ENCODE measurements at regions not wholly inside any gene's neighbourhood (a gene's known extent, or its start where the extent isn't known, plus 50 kb on each side); places are given as distances from the start of the nearest gene placed in this dataset.

DNA sequence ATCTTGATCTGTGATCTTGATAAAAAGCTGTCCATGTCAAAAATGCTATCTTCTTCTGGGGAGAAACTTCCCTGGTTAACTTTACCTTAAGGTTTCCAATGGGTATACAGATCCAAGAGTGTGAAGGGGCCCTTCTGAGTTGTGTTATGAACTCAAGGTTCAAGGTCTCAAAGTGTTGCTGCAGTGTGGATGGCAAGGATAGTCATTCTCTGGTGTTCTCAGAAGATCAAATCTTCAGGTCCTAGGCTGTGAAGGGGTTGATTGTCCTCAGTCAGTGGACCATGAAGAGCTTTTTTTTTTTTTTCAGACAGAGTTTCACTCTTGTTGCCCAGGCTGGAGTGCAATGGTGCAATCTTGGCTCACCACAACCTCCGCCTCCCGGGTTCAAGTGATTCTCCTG is 114.4 kb downstream of the SPTSSA start:
- DNase-seq = no peak

DNA sequence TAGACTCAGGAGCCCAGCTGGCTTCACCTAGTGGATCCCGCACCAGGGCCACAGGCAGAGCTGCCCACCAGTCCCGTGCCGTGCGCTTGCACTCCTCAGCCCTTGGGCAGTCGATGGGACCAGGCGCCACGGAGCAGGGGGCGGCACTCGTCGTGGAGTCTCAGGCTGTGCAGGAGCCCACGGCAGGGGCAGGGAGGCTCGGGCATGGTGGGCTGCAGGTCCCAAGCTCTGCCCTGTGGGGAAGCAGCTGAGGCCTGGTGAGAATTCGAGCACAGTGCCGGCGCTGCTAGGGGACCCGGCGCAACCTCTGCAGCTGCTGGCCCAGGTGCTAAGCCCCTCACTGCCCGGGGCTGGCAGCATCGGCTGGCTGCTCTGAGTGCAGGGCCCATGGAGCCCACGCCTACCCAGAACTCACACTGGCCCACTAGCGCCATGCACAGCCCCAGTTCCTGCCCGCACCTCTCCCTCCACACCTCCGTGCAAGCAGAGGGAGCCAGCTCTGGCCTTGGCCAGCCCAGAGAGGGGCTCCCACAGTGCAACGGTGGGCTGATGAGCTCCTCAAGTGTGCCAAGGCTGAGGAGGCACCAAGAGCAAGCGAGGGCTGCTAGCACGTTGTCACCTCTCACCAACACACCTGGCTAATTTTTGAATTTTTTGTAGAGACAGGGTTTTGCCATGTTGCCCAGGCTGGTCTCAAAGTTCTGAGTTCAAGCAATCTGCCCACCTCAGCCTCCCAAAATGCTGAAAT is 116.1 kb downstream of the SPTSSA start:
- DNase-seq = no peak

- no peak for DNase-seq
These were observed 117.7 kb downstream of the SPTSSA start for GRCh38 chr14:34344318-34344717.

GRCh38 chr14:34340025-34340625 is 121.9 kb downstream of the SPTSSA start:
- DNase-seq = no peak

DNA sequence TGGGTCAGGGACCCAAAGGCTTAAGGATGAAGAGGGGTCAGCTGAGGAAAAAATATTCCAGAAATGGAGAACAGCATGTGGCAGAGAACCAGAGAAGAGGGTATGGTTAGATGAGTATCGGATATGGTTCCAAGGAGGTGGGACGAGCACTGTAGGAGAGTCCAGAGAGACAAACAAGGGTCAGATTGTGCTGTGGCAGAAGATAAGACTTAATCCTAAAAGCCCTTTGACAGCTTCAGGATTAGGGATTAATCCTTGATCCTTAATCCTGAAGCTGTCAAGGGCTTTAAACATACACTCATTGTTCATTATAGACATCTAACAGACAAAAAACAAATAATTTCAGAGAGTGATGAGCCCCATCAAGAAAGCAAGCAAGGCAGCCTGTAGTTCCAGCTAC is 124.0 kb downstream of the SPTSSA start:
- no peak for DNase-seq

DNA sequence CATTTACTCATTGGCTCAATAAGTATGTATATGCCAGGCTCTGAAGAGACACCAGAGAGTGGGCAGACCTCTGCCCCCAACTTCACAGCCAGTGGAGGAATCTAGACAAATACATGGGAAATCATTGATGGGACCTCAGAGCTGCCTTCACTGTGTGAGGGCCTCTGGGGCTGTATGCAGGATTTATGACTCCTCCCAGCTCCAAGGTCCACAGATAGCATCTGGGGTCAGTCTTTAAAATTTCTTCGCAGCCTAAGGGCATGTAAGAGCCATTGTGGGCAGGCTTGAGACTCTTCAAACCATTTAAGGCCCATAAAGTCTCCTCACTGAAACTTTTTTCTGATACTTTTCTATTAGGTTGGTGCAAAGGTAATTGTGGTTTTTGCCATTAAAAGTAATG is 125.5 kb downstream of the SPTSSA start:
- DNase-seq = no peak

DNA sequence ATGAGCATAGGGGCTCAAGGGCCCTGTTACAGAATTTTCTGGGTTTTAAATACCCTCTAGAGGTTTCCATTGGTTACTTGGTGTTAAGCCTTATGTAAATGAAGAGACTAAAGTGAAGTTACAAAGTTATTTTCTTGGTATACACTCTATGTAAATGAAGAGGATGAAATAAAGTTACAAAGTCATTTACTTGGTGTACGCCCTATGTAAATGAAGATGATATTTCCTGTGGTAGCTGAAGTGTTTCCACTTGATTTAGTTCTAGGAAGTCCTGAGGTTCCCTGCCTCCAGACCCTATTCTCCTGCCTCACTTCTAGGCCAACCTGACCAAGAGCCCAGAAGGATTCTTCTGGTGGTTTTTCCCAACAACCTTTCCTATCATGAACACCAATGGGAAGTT is 126.1 kb downstream of the SPTSSA start:
- DNase-seq = no peak

DNA sequence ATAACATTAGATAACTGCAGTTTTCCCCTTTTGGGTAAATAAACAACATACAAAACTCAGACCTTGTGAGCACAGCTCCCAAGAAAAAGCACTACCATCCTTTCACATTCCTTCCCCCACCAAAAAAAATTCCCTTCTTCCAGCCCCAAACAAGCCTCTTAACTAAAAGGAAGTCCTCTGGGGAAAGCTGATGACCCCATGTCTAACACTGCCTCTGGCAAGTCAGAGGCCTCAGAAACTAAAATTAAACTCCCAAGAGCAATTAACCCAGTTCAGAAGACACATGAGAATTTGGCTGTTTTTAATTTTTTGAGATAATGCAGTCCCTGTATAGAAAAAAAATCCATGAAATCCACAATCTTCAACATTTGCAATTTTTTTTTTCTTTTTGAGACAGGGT is 127.7 kb downstream of the SPTSSA start:
- no peak for DNase-seq

GRCh38 chr14:34331728-34332623 is 130.1 kb downstream of the SPTSSA start:
- peak; percentile 56 for DNase-seq

DNA sequence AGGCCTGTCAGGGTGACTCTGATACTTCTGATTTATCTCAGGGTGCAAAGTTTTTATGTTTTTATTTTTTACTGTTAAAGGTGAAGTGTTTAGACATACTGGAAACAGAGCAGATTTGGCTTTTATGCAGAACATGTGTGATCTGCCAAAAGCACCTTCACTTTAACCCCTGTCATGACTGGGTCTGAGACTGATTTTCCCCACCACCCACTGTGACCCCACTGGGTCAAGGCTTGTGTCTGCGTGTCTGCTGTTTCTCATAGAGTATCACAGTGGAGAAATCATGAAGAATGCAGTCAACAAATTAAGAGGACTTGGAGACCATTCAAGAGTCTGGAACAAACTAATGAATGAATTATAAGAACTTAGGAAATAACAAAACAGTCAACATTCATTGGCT is 131.2 kb downstream of the SPTSSA start:
- DNase-seq = no peak

DNA sequence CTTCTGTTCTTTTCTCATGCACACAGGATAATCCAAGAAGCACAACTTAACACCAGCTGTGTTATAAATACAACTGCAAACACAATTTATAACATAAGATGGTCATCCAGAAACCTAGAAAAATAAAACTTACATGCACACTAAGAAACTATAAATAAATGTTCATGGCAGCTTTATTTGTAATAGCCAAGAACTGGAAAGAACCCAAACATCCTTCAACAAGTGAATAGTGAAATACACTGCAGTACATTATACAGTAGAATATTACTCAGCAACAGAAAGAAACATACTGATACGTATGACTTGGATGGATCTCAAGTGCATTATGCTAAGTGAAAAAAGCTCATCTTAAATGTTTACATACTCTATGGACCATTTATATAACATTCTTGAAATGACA is 132.7 kb downstream of the SPTSSA start:
- DNase-seq = no peak

GRCh38 chr14:34328178-34328577 is 133.9 kb downstream of the SPTSSA start:
- no peak for DNase-seq

DNA sequence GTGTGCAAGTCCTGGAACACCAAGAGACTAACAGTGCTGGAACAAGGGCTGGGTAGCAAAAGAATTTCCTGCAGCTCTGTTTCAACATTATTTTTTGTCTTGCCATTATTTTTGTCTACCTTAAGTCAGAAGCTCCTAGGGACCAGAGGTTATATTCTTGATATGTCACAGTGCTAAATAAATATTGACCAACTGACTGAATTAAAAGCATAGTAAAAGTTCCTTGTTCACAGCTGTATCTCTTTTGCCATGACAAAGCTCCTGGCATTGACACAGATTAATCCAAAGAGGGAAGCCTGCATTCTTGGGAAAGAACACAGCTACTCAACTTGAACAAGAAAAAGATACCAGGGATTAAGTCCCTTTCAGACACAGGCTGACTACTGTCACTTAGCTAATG is 136.5 kb downstream of the SPTSSA start:
- no peak for DNase-seq

- peak; percentile 44 for DNase-seq
These were observed 137.7 kb downstream of the SPTSSA start for GRCh38 chr14:34324363-34324795.

DNA sequence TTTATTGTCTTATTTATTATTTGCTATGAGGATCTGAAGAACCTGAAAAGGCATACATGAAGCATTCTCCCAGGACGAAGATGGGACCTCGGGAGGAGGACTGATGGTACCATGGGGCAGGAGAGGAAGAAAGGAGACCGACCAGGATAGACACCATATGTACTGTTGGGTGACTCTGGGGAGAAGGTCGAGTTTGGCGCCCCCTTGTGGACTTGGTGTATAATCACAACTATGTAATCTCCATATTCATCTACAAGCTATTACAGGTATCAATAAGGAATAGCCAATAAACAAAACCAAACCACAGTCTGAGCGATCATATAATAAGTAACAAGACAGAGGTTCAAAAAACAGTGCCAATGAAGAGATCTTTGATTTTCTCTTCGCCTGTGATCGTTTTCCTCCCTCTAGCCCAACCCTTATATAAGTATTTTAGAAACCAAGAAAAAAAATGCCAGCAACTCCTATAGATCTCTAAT is 139.1 kb downstream of the SPTSSA start:
- peak; percentile 73 for DNase-seq

DNA sequence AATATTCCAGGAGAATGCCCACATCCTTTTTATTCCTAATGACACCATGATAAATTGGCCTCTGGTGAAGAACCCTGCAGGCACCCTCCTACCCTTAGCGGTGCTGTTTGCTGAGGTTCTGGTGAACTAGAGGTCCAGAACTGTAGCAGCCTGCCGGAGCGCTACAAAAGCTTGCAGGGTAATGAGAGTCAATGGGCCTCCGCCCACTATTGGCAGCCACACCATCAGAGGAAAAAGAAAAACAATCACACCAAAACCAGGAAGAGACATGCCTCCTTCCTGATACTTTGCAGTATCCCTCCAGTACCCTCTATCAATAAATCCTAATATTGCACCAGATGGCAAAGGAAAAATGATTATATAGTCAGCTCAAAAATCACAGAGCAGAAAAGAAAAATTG is 142.9 kb downstream of the SPTSSA start:
- DNase-seq = no peak

DNA sequence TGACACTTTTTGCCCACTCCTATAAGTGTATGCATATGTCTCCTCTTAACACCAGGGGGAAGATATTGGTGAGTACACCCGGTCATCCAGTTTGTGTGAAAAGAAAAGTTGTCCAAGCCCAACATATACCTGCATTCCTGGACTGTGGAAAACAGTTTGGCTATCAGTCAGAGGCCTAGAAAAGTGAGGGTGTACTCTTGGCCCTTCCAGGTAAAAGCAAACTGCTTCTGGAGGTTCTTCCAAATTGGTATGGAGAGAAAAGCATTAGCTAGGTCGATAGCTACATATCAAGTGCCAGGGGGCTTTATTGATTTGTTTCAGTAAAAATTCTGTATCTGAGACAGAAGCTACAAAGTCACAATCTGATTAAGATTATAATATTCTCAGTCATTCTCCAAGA is 144.0 kb downstream of the SPTSSA start:
- DNase-seq = no peak

DNA sequence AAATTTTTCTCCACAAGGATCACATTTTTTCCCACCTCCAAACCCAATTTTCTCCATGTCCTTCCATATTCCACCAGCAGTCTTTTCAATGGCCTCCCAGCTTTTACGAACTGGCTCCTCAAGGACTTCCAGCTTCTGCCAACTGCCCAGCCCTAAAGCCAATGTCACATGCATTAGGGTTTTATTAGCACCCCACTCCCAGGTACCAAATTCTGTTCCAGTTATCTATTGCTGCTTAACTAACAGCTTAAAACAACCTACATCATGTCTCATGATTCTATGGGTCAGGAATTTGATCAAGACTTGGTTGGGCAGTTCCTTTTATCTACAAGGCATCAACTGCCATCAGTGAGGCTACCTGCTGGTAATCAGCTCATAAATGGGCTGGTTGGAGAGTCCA is 151.3 kb downstream of the SPTSSA start:
- DNase-seq = no peak

- DNase-seq = no peak
These were observed 158.2 kb downstream of the SPTSSA start for GRCh38 chr14:34303811-34304210.

GRCh38 chr14:34302654-34303053 is 159.4 kb downstream of the SPTSSA start:
- no peak for DNase-seq

GRCh38 chr14:34300882-34301734 is 160.9 kb downstream of the SPTSSA start:
- peak; percentile 47 for DNase-seq

- DNase-seq = no peak
These were observed 161.7 kb downstream of the SPTSSA start for GRCh38 chr14:34300330-34300729.

DNA sequence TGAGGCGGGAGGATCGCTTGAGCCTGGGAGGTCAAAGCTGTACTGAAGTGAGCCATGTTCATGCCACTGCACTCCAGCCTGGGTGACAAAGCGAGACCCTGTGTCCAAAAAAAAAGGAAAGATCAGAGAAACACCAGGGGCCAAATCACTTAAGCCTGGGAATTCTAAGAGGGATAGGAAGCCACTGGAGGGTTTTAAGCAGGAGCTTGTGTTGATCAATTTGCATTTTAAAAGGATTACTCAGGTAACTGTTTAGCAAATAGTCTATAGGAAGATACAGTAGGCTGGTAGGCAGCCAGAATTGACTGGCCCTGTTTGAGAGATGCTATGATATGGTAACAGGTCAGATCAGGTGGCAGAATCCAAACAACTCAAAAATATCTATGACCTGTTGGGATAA is 162.7 kb downstream of the SPTSSA start:
- no peak for DNase-seq
